DMS 273 (cell line): ENCODE measurements at regions not wholly inside any gene's neighbourhood (a gene's known extent, or its start where the extent isn't known, plus 50 kb on each side); places are given as distances from the start of the nearest gene placed in this dataset.
A peak's percentile ranks its signal among the peaks of the same experiment; 100 is the strongest.
"Not testable (repeated sequence)": the region's sequence is repeated elsewhere in the genome, so short reads cannot be mapped to it uniquely, and the experiment has no call there.

Source experiments
- DNase-seq: peaks from one replicate; lab custom pipeline; 2025; ENCODE audit not compliant: unreplicated experiment; lab: John Stamatoyannopoulos, UW

GRCh38 chr14:45976001-45976400, 675.6 kb downstream of the RPL10L start:
- no peak for DNase-seq

DNA sequence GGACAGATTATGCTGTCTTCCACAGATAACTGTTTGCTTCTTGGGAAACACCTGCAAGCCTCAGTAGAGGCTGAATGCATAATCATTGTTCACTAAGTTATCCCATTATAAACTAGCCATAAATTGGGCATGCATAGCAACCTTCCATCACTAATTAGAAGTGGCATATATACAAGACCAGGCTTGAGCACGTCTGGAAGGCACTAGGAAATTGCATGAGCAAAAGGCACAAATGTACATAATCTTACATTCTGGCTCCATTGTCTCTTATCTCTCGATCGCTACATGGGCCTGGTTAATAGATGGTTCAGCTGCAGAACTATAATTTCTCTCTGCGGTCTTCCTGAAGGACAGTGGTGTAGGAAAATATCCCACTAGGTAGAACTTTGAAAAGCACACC, 679.2 kb downstream of the RPL10L start:
- no peak for DNase-seq

GRCh38 chr14:45970621-45971020, 681.0 kb downstream of the RPL10L start:
- no peak for DNase-seq

DNA sequence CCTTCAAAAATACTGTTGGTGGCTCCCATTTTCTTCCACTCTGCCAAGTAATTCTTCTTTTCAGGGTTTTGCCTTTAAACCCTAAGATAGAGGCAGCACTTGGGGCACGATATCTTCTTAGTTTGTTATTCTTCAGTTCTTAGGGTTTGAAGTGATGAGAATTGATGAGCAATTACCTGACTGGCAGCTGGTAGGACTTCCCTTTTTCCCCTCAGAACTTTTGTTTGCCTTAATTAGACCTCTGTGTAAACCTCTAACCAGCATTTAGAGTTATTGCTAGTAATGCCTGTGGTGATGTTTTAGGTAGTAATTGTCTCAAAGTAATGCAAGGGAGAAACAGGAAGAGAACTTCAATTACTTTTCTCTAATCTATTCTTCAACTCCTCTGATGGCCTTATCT, 683.5 kb downstream of the RPL10L start:
- no peak for DNase-seq

DNA sequence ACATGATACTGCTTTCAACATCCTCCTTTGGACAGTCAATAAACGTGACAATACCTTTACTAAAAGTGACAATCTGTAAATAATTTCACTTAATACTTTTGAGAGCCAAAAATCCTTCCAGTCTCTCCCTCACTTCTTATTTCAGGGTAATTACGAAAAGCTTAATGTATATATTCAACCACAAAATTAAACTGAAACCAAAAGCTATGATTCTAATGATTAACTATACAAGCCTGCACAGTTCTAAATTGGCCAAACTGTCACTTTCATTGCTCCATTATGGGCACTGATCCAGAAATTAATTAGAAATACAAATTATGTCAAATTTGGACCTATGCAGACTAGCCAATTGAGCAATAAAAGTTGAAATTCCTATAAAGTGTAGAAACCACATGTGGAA, 696.5 kb upstream of the MIS18BP1 start:
- DNase-seq = no peak

- DNase-seq = no peak
These were observed 694.8 kb upstream of the MIS18BP1 start for GRCh38 chr14:45947830-45948229.

GRCh38 chr14:45946251-45946650, 693.2 kb upstream of the MIS18BP1 start:
- DNase-seq = no peak

DNA sequence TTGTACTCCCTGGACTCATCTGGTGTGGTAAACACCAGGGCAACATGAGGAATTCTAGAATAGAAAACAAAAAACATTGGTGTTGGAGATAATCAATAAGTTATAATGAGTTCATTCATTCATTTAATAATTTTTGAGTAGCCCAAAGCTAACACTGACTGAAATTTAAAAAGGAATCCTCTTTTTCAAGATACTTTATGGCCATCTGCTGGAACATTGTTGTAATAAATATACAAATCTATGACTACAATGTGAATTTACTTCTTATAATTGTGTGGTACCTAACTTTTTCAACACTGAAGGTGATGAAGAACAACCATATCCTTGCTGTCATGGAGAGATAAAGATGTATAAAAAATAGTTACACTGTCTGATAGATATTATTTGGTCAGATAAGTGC, 687.3 kb upstream of the MIS18BP1 start:
- no peak for DNase-seq

GRCh38 chr14:45939572-45939971, 686.6 kb upstream of the MIS18BP1 start:
- DNase-seq = no peak

DNA sequence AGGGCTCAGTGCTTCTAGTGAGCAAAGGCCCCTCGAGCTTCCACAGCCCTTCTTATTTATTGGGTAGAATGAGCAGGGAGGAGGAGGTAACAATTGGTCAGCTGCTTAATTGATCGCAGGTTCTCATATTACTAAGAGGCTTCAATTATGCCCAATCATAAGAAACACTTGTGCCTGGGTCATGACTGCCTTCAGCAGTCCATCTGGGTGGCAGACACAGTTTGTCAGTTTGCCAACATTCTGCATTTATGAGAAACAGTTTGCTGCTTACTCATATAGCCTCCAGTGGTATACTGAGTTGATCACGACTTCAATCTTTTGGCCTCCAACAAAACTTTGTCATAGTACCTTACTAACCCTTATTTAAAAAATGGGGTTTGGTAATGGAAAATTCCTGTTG, 667.0 kb upstream of the MIS18BP1 start:
- DNase-seq = peak; percentile 1

DNA sequence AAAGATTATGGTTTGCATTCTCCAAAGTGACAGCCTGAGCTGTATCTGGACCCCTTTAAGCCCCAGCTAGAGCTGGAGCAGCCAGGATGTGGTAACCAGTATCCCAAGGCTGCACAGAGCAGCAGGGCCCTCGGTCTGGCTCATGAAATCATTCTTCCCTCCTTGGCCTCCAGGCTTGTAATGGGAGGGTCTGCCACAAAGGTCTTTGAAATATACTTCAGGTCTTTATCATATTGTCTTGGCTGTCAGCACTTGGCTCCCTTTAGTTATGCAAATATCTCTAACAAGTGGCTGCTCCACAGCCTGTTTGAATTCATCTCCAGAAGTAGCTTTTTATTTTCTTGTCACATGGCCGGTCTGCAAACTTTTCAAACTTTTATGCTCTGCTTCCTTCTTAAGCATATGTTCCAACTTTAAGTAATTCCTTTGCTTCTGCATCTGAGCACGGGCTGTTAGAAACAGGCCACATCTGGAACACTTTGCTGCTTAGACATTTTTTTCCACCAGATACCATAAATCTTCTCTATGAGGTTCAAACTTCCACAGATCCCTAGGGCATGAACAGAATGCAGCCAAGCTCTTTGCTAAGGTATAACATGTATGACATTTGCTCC, 663.4 kb upstream of the MIS18BP1 start:
- no peak for DNase-seq

- no peak for DNase-seq
These were observed 654.8 kb upstream of the MIS18BP1 start for GRCh38 chr14:45907782-45908181.

GRCh38 chr14:45906257-45906656, 653.3 kb upstream of the MIS18BP1 start:
- no peak for DNase-seq

DNA sequence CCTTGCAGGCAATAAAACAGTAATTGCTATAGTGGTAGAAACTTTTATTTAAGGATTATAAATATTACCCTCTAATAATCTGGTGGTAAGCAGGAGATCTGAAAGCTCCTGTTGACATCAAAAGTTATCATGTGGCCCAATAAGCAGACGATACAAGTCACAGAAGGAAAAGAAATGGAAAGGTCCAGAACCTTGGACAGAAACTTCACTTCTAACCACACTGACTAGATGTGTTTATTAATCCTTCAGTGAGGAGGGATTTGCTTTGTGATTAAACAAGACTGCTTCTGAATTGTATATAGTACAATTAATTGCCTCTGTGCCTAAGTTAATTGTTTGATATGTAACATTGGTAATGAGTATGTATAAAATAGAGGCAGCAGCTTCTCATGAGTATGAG, 652.7 kb upstream of the MIS18BP1 start:
- DNase-seq = no peak

DNA sequence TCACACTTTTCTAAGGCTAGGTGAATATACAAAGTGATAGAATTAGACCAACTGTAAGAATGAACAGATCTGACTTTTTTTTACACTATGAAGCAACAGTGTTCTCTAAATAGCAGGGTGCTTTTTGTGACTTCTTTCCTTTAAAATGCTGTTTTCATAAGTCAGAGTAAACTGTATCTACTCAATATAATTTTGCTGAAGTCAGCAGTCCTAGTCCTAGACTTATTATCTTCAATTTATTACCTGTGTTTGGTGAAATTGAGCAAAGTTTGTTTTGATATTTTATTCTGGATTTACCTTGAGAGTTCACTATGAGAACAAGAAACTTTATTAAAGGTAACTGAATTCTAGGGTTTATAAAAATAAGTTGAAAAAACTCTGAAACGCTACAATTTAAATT, 651.3 kb upstream of the MIS18BP1 start:
- no peak for DNase-seq

- no peak for DNase-seq
These were observed 649.2 kb upstream of the MIS18BP1 start for GRCh38 chr14:45902241-45902640.

GRCh38 chr14:45897439-45897838, 644.4 kb upstream of the MIS18BP1 start:
- DNase-seq = no peak

DNA sequence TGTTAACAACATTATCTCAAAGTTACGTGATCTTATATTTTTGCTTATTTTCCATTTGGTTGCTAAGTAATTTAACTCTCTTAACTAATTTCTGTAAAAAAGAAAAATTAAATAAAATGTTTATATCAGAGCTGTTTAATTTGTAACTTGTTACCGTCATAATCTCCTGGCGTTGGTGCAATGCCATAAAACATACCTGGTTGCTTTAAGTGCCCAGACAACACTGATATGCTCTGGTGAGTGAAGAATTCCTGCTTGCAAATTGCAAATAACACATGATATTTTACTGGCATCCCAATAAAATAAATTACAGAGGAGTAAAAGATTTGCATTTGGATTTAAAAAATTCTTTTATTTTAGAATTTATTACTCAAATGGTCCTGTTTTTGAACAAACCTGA, 640.1 kb upstream of the MIS18BP1 start:
- no peak for DNase-seq

DNA sequence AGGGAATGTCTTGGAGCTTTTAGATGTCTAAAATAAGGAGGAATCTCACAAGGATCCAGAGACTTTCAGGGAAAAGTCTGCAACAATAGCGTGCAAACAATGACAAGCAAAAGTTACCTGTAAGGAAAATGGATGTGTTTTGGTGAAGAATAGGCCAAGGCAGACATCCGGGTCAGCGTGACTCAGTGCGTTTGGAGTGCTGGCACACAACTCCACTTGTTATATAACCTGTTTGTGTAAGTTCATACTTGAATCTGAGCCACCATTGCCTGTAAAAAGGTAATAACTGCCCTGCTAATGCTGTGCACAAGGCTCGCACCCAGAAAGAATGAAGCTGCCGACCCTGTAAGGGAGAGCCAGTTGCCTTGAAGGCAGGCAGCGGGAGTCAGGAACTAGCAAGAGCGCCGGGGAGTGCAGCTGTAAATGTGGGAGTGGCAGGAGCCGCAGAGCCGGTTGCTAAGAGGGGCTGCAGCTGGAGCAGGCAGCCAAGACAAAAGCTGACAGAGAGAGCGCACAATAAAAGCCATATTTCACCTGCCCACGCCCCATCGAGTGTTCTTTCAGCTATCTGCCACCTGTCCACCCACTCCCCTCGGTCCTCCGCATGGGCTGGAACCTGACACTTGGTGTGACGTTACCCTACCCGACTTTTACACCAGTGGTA, 638.5 kb upstream of the MIS18BP1 start:
- DNase-seq = no peak

DNA sequence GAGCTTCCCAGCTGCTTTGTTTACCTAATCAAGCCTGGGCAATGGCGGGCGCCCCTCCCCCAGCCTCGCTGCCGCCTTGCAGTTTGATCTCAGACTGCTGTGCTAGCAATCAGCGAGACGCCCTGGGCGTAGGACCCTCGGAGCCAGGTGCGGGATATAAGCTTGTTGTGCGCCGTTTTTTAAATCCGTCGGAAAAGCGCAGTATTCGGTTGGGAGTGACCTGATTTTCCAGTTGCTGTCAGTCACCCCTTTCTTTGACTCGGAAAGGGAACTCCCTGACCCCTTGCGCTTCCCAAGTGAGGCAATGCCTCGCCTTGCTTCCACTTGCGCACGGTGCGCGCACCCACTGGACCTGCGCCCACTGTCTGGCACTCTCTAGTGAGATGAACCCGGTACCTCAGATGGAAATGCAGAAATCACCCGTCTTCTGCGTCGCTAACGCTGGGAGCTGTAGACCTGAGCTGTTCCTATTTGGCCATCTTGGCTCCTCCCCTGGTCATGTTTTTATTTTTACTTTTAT, 635.8 kb upstream of the MIS18BP1 start:
- not testable (repeated sequence) for DNase-seq

DNA sequence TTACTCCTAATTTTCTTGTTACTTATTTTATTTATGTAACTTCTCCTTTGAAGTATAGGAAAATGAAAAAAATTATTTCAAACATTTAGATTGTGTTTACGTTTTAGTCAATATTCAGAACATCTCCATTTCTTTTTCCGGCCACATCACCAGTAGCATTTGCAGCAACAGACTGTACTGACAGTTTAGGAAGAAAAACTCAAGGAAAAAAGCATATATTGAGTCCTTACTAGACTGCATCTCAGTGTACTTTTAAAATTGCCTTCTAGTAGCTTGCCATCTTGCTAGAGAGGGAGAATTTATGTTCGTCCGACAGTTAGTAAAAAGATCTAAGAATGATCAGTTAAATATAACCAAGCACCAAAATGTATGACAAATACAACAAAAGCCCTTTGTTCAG, 625.0 kb upstream of the MIS18BP1 start:
- DNase-seq = no peak

DNA sequence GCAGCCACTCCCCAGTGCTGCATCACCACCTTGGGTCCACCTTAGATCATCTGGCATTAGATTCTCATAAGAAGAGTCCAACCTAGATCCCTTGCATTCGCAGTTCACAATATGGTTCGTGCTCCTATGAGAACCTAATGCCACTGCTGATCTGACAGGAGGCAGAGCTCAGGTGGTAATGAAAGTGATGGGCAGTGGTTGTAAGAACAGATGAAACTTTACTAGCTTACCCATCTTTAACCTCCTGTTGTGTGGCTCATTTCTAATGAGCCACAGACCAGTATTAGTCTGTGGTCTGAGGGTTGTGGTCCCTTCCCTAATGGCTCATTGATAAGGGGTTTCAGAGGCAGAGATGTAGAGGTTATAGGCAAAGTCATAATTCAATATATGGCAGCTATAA, 615.9 kb upstream of the MIS18BP1 start:
- no peak for DNase-seq

DNA sequence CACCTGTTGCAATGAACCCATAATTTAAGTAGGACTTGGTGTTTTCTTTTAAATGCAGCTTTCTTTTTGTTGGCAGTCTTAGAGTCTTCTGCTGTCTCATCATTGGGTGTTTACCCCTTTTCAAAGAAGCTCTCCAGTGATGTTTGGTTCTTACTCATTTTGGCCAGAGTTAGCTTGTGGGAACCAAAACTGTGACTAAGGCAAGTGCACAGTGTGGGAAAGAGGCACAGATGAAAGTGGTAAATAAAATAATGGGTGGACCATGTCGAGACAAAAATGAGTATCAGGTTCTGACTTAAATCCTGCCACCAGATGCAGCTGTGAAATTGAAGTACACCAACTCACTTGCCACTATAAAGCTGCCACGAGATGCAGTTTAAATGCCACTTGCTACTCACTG, 615.4 kb upstream of the MIS18BP1 start:
- no peak for DNase-seq
